Renal cortical epithelial cell (primary cell): ENCODE measurements at regions not wholly inside any gene's neighbourhood (a gene's known extent, or its start where the extent isn't known, plus 50 kb on each side); places are given as distances from the start of the nearest gene placed in this dataset.

ENCODE experiments used
- DNase-seq: peaks from one replicate; pipeline ENCODE4 v3.0.0-alpha.2; 2011; ENCODE audit warnings: low read depth

GRCh38 chr6:88383183-88383582 is 217.0 kb upstream of the CNR1 start:
- no peak for DNase-seq

- no peak for DNase-seq
Measured at GRCh38 chr6:88381289-88381642, 215.1 kb upstream of the CNR1 start.

- DNase-seq = peak; percentile 68
Measured at GRCh38 chr6:88380618-88381288, 214.6 kb upstream of the CNR1 start.

- DNase-seq = peak; percentile 91
Measured at GRCh38 chr6:88380083-88380482, 213.9 kb upstream of the CNR1 start.

- no peak for DNase-seq
Measured at GRCh38 chr6:88378639-88379038, 212.5 kb upstream of the CNR1 start.

- no peak for DNase-seq
Measured at GRCh38 chr6:88377976-88378568, 211.9 kb upstream of the CNR1 start.

GRCh38 chr6:88376768-88377387 is 210.7 kb upstream of the CNR1 start:
- peak; percentile 85 for DNase-seq

- no peak for DNase-seq
Measured at GRCh38 chr6:88376197-88376596, 210.1 kb upstream of the CNR1 start.

- no peak for DNase-seq
Measured at GRCh38 chr6:88374553-88374952, 208.4 kb upstream of the CNR1 start.

GRCh38 chr6:88371480-88371879 is 205.3 kb upstream of the CNR1 start:
- no peak for DNase-seq

GRCh38 chr6:88370127-88370710 is 204.1 kb upstream of the CNR1 start:
- DNase-seq = no peak

GRCh38 chr6:88369262-88369661 is 203.1 kb upstream of the CNR1 start:
- DNase-seq = no peak

GRCh38 chr6:88368071-88368787 is 202.1 kb upstream of the CNR1 start:
- DNase-seq = peak; percentile 93

- DNase-seq = peak; percentile 34
Measured at GRCh38 chr6:88367248-88367647, 201.1 kb upstream of the CNR1 start.

- no peak for DNase-seq
Measured at GRCh38 chr6:88366672-88367071, 200.5 kb upstream of the CNR1 start.

GRCh38 chr6:88365656-88366055 is 199.5 kb upstream of the CNR1 start:
- DNase-seq = peak; percentile 32

GRCh38 chr6:88365230-88365629 is 199.1 kb upstream of the CNR1 start:
- no peak for DNase-seq

GRCh38 chr6:88361754-88362153 is 195.6 kb upstream of the CNR1 start:
- DNase-seq = no peak

- no peak for DNase-seq
Measured at GRCh38 chr6:88361298-88361697, 195.2 kb upstream of the CNR1 start.

GRCh38 chr6:88360203-88360797 is 194.2 kb upstream of the CNR1 start:
- peak; percentile 95 for DNase-seq

- DNase-seq = no peak
Measured at GRCh38 chr6:88359530-88360202, 193.5 kb upstream of the CNR1 start.
